K562 (cell line): ENCODE measurements at regions not wholly inside any gene's neighbourhood (a gene's known extent, or its start where the extent isn't known, plus 50 kb on each side); places are given as distances from the start of the nearest gene placed in this dataset.

Experiments used
- ATAC-seq: fragments of 200-7000 bp; cut with Tn5 transposase; 3 replicates; pipeline ENCODE4 v1.9.1; 2020; ENCODE audit warnings: moderate library complexity
- BruUV-seq: library from RNA; stranded (reverse); fragments of 400-500 nt; replicated peaks from 2 replicates; lab custom pipeline; 2021; lab: Mats Ljungman, UMichigan
- CTCF ChIA-PET: fragments of 300-600 bp; formaldehyde crosslinking; extraction: SDS; loops from one replicate; lab custom pipeline; 2021; ENCODE audit warnings: low intra/inter-chr PET ratio; lab: Yijun Ruan, JAX
- POLR2A ChIA-PET: fragments of 300-600, 350-650 bp; sonication (Branson Sonifier 250); formaldehyde crosslinking; extraction: SDS; loops from one replicate; lab custom pipeline; 2021; ENCODE audit warnings: antibody characterized with exemption, inconsistent platforms; lab: Yijun Ruan, JAX
- DNase-seq, 4 experiments: peaks; one replicate each; pipeline versions ENCODE4 v3.0.0 to v3.0.0-alpha.2; 2011 to 2018; ENCODE audit warnings: low spot score in 3 of 4, mixed read lengths in 3 of 4; ENCODE audit errors: extremely low read depth in 1 of 4
- FAIRE-seq: peaks from 2 replicates; lab custom pipeline; 2011; peaks lifted over from hg19 to GRCh38; lab: Jason Lieb, UNC
- H2AFZ ChIP-seq: 2 replicates; pipeline ENCODE4 v1.6.0; 2011; ENCODE audit warnings: low read depth, low read length, control low read depth, inconsistent platforms
- H3K27ac ChIP-seq: fragments of 200-600 bp; 3 replicates; pipeline ENCODE4 v1.8.0; 2011; ENCODE audit warnings: low read depth, mild to moderate bottlenecking, control low read depth, inconsistent platforms, low read length, moderate library complexity, mixed read lengths; ENCODE audit errors: extremely low read depth
- H3K27me3 ChIP-seq, 2 experiments: fragments of 300-600 bp in 1 of 2; 2 replicates in 1 of 2; 3 replicates in 1 of 2; pipeline versions ENCODE4 v1.6.0 to v1.8.0; 2011; ENCODE audit warnings: inconsistent platforms in 2 of 2, low read length in 2 of 2, mild to moderate bottlenecking in 1 of 2, mixed read lengths in 1 of 2, moderate library complexity in 1 of 2; ENCODE audit not compliant: control insufficient read depth in 2 of 2, insufficient read depth in 2 of 2
- H3K36me3 ChIP-seq: fragments of 300-600 bp; 3 replicates; pipeline ENCODE4 v1.8.0; 2011; ENCODE audit warnings: mild to moderate bottlenecking, low read length, inconsistent platforms; ENCODE audit not compliant: control insufficient read depth, insufficient read depth
- H3K4me1 ChIP-seq, 2 experiments: fragments of 200-600 bp in 1 of 2; replicated peaks in 1 of 2; 2 replicates in 1 of 2; 3 replicates in 1 of 2; pipeline versions ENCODE4 v1.5.1 to v1.8.0; 2011; ENCODE audit warnings: inconsistent platforms in 2 of 2, low read length in 2 of 2, mild to moderate bottlenecking in 1 of 2, mixed read lengths in 1 of 2, moderate library complexity in 1 of 2; ENCODE audit not compliant: control insufficient read depth in 2 of 2, insufficient read depth in 2 of 2
- H3K4me2 ChIP-seq: 2 replicates; pipeline ENCODE4 v1.6.1; 2011; ENCODE audit warnings: low read length, control low read depth, inconsistent platforms, mixed read lengths; ENCODE audit not compliant: insufficient read depth
- H3K4me3 ChIP-seq: fragments of 200-600 bp; sonication (generic), shearing (Covaris generic); 2 replicates; pipeline ENCODE4 v1.5.1; 2016; ENCODE audit warnings: control low read depth, inconsistent platforms
- H3K79me2 ChIP-seq: fragments of 200-600 bp; 3 replicates; pipeline ENCODE4 v1.8.0; 2011; ENCODE audit warnings: low read length, inconsistent platforms; ENCODE audit not compliant: control insufficient read depth, insufficient read depth
- H3K9ac ChIP-seq, 2 experiments: 2 replicates each; pipeline versions ENCODE4 v1.6.0 to v1.6.1; 2011; ENCODE audit warnings: low read depth in 2 of 2, low read length in 2 of 2, control low read depth in 1 of 2, inconsistent platforms in 1 of 2, mild to moderate bottlenecking in 1 of 2, mixed read lengths in 1 of 2; ENCODE audit not compliant: insufficient read depth in 1 of 2
- H3K9me1 ChIP-seq: one replicate; pipeline ENCODE4 v1.6.0; 2011; ENCODE audit warnings: inconsistent platforms, mild to moderate bottlenecking, low read length, moderate library complexity; ENCODE audit not compliant: control insufficient read depth, insufficient read depth
- H3K9me3 ChIP-seq: replicated peaks from 2 replicates; pipeline ENCODE4 v1.5.1; 2011; ENCODE audit warnings: low read depth, low read length, inconsistent platforms; ENCODE audit not compliant: control insufficient read depth, insufficient read depth
- H4K20me1 ChIP-seq: replicated peaks from 2 replicates; pipeline ENCODE4 v1.6.1; 2011; ENCODE audit warnings: low read length, inconsistent platforms, mixed read lengths; ENCODE audit not compliant: control insufficient read depth, insufficient read depth
- BMI1 ChIP-seq: fragments of 150-350 bp; IDR thresholded peaks from 2 replicates; pipeline ENCODE4 v1.6.1; 2014; ENCODE audit warnings: low read length
- BRCA1 ChIP-seq, 2 experiments: fragments of 450-650 bp in 1 of 2; sonication (generic) in 1 of 2; formaldehyde crosslinking in 1 of 2; IDR thresholded peaks; 2 replicates each; pipeline versions ENCODE4 v1.5.0 to v1.6.1; 2017 to 2020; ENCODE audit warnings: mild to moderate bottlenecking in 1 of 2, missing genetic modification reagents in 1 of 2
- KDM4B ChIP-seq, 2 experiments: fragments of 450-650 bp in 1 of 2; sonication (generic) in 1 of 2; IDR thresholded peaks; 2 replicates each; pipeline ENCODE4 v1.6.1; 2016 to 2017; ENCODE audit warnings: borderline replicate concordance in 2 of 2, antibody characterized with exemption in 1 of 2, low read depth in 1 of 2, mild to moderate bottlenecking in 1 of 2
- KHSRP ChIP-seq: fragments of 450-650 bp; IDR thresholded peaks from 2 replicates; pipeline ENCODE4 v1.6.1; 2017
- MTA2 ChIP-seq: fragments of 450-650 bp; IDR thresholded peaks from 2 replicates; pipeline ENCODE4 v1.6.1; 2016; ENCODE audit warnings: low read depth
- SMAD4 ChIP-seq: fragments of 250-450 bp; sonication (Bioruptor Pico); conservative IDR thresholded peaks from 2 replicates; pipeline ENCODE4 v1.8.0; 2021; ENCODE audit warnings: inconsistent platforms, mild to moderate bottlenecking, moderate library complexity
- SREBF1 ChIP-seq: fragments of 150-350 bp; IDR thresholded peaks from 2 replicates; pipeline ENCODE4 v1.6.1; 2014; ENCODE audit warnings: antibody characterized with exemption, low read depth, low read length, borderline replicate concordance
- SRF ChIP-seq, 2 experiments: fragments of 250-450, 450-650 bp in 1 of 2; sonication (Bioruptor Pico) in 1 of 2; sonication (generic) in 1 of 2; formaldehyde crosslinking; IDR thresholded peaks; 2 replicates each; pipeline versions ENCODE4 v1.5.0 to v1.5.1; 2020 to 2022; ENCODE audit warnings: mild to moderate bottlenecking in 1 of 2, missing genetic modification reagents in 1 of 2
- ZNF280B ChIP-seq: fragments of 250-450 bp; sonication (Bioruptor Pico); IDR thresholded peaks from 2 replicates; pipeline ENCODE4 v1.5.1; 2021; ENCODE audit warnings: mild to moderate bottlenecking
- ZNF407 ChIP-seq: fragments of 450-650 bp; IDR thresholded peaks from 2 replicates; pipeline ENCODE4 v1.6.1; 2016; ENCODE audit warnings: low read depth
- ZNF431 ChIP-seq: sonication (generic); formaldehyde crosslinking; IDR thresholded peaks from 2 replicates; pipeline ENCODE4 v1.8.0; 2022; ENCODE audit warnings: mild to moderate bottlenecking, missing genetic modification reagents
- ZNF707 ChIP-seq: fragments of 250-450 bp; sonication (Bioruptor Pico); conservative IDR thresholded peaks from 2 replicates; pipeline ENCODE4 v1.8.0; 2022; ENCODE audit warnings: inconsistent platforms, mild to moderate bottlenecking, moderate library complexity
- WGBS: fragments of 100-300 bp; shearing (Covaris generic); methylation state at CpG from one replicate; pipeline ENCODE4 v1.1.6; 2016; ENCODE audit warnings: low coverage, mixed read lengths; ENCODE audit not compliant: insufficient coverage; ENCODE audit errors: missing lambda C conversion rate; 5-methylcytosine and 5-hydroxymethylcytosine counted together
- in situ Hi-C: fragments of 300-500 bp; cut with MboI; formaldehyde crosslinking; loops from 4 replicates; pipeline ENCODE4 v1.15.0; 2018; ENCODE audit warnings: inconsistent platforms, mixed read lengths
- intact Hi-C: fragments of 100-400 bp; cut with micrococcal nuclease; formaldehyde crosslinking; loops from 2 replicates; pipeline ENCODE4 v1.14.2; 2022

DNA sequence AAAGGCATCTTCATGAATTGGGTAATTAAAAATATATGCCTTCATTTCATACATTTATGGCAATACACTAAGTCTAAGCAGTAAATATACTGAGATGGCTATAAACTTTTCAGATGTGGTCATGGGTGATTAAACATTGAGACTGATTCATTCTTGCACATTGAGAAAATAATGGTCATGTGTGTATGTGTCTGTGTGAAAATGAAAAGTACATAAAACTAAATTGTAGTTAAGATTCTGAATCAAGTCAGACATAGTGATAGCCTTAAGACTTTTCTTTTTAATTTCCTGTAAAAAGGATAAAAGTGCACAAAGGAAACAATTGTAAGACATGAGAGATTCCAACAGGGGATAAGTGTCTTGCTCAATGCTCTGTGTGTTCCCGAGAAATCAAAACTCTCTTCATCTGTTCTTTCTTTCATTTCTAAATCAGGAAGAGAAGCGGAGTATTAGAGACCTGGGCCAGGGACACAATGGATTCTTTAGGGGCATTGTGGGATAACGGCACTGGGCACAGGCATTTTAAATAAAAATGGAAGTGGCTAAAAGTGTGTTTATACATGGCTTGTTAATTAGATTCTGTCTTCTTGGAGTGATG, 69.8 kb upstream of the AGR3 start (continued):
- TF ChIP-seq ZNF280B = no peak
- TF ChIP-seq, all 486 proteins: peak for 0

- ATAC-seq (no peak), DNase-seq (no peak), FAIRE-seq (no peak)
- H3K27me3 ChIP-seq = no peaks in the 10 kb centered on the region
- ChIA-PET POLR2A (no interaction called here), CTCF (no interaction called here)
- whole genome bisulfite sequencing = 3% methylated on average over 3 of the region's 3 CpGs
- H4K20me1 ChIP-seq = no peaks in the 10 kb centered on the region
- in situ Hi-C loops = no loop called here
- H3K27ac ChIP-seq = no peak overlapping the region
- H2AFZ ChIP-seq = no peak overlapping the region
- no peak overlapping the region for H3K9ac ChIP-seq
- no peaks in the 10 kb centered on the region for H3K36me3 ChIP-seq
- H3K9me3 ChIP-seq = no peaks in the 10 kb centered on the region
- BruUV-seq = no TSS peak
- no peak overlapping the region for H3K4me2 ChIP-seq
- H3K4me1 ChIP-seq = no peaks in the 10 kb centered on the region
- no peaks in the 10 kb centered on the region for H3K9me1 ChIP-seq
- no peaks in the 10 kb centered on the region for H3K79me2 ChIP-seq
- intact Hi-C loops = no loop called here
- no peak overlapping the region for H3K4me3 ChIP-seq
- TF ChIP-seq BMI1 (no peak), MTA2 (no peak), ZNF707 (CRISPR knock-in tag) (no peak), ZNF431 (CRISPR knock-in tag) (no peak), KHSRP (no peak), KDM4B (IDR thresholded peaks at IDR 0.05; ENCODE audit: borderline replicate concordance in 2 of 2, low read depth in 1 of 2) (no peak), ZNF407 (no peak), SREBF1 (no peak), SRF (CRISPR knock-in tag; IDR thresholded peaks at IDR 0.05) (no peak), SMAD4 (no peak), BRCA1 (IDR thresholded peaks at IDR 0.05) (no peak), BRCA1 (CRISPR knock-in tag; IDR thresholded peaks at IDR 0.05) (no peak)
Observed at GRCh38 chr7:16954321-16954720, 72.5 kb upstream of the AGR3 start.
